ENCODE measurements at regions not wholly inside any gene's neighbourhood (a gene's known extent, or its start where the extent isn't known, plus 50 kb on each side); places are given as distances from the start of the nearest gene placed in this dataset.

- no peaks in the 10 kb centered on the region for H3K27me3 ChIP-seq (replicated peaks; ENCODE audit: insufficient read depth, low read depth, low read length, poor library complexity)
- H3K36me3 ChIP-seq (ENCODE audit: insufficient read depth, low read length, poor library complexity, severe bottlenecking), result no peaks in the 10 kb centered on the region
- H3K27ac ChIP-seq (ENCODE audit: low read depth, low read length, poor library complexity, severe bottlenecking), result no peak overlapping the region
- BruUV-seq (replicated peaks), result no TSS peak
- no peaks in the 10 kb centered on the region for H3K4me1 ChIP-seq (ENCODE audit: insufficient read depth, low read length, poor library complexity, severe bottlenecking)
- POLR2A ChIA-PET (ENCODE audit: low non-redundant PET), result no interaction called here
- no peaks in the 10 kb centered on the region for H3K9me3 ChIP-seq (ENCODE audit: low read depth, low read length, poor library complexity, severe bottlenecking)
- no peak overlapping the region for H3K4me3 ChIP-seq (ENCODE audit: low read depth, low read length, poor library complexity, severe bottlenecking)
- TF ChIP-seq EZH2 (IDR thresholded peaks at IDR 0.05; ENCODE audit: borderline replicate concordance, low read depth, low read length, poor library complexity, severe bottlenecking) (no peak), CTCF (conservative IDR thresholded peaks at IDR 0.05; ENCODE audit: low read depth, low read length) (no peak)
- intact Hi-C loops (cut with micrococcal nuclease; ENCODE audit: unreplicated experiment), result no loop called here
- CTCF ChIA-PET, result no interaction called here
- DNase-seq (ENCODE audit: low spot score), result no peak
These were observed 405.8 kb upstream of the FAM98A start for GRCh38 chr2:34004936-34005335.

- H3K9me3 ChIP-seq (ENCODE audit: low read depth, low read length, poor library complexity, severe bottlenecking), result no peaks in the 10 kb centered on the region
- intact Hi-C loops (cut with micrococcal nuclease; ENCODE audit: unreplicated experiment), result no loop called here
- no peaks in the 10 kb centered on the region for H3K36me3 ChIP-seq (ENCODE audit: insufficient read depth, low read length, poor library complexity, severe bottlenecking)
- CTCF ChIA-PET, result no interaction called here
- H3K27me3 ChIP-seq (replicated peaks; ENCODE audit: insufficient read depth, low read depth, low read length, poor library complexity), result no peaks in the 10 kb centered on the region
- H3K27ac ChIP-seq (ENCODE audit: low read depth, low read length, poor library complexity, severe bottlenecking), result no peak overlapping the region
- DNase-seq (ENCODE audit: low spot score), result no peak
- TF ChIP-seq EZH2 (IDR thresholded peaks at IDR 0.05; ENCODE audit: borderline replicate concordance, low read depth, low read length, poor library complexity, severe bottlenecking), result no peak
- TF ChIP-seq CTCF (conservative IDR thresholded peaks at IDR 0.05; ENCODE audit: low read depth, low read length), result no peak
- POLR2A ChIA-PET (ENCODE audit: low non-redundant PET), result no interaction called here
- no peak overlapping the region for H3K4me3 ChIP-seq (ENCODE audit: low read depth, low read length, poor library complexity, severe bottlenecking)
- no TSS peak for BruUV-seq (replicated peaks)
- H3K4me1 ChIP-seq (ENCODE audit: insufficient read depth, low read length, poor library complexity, severe bottlenecking), result no peaks in the 10 kb centered on the region
These were observed 404.7 kb upstream of the FAM98A start for GRCh38 chr2:34003795-34004194.

GRCh38 chr2:34001557-34001956, 402.5 kb upstream of the FAM98A start:
- H3K36me3 ChIP-seq (ENCODE audit: insufficient read depth, low read length, poor library complexity, severe bottlenecking), result no peaks in the 10 kb centered on the region
- peaks cover 7% of the 10 kb centered on the region for H3K9me3 ChIP-seq (ENCODE audit: low read depth, low read length, poor library complexity, severe bottlenecking)
- BruUV-seq (replicated peaks), result no TSS peak
- no peaks in the 10 kb centered on the region for H3K4me1 ChIP-seq (ENCODE audit: insufficient read depth, low read length, poor library complexity, severe bottlenecking)
- intact Hi-C loops (cut with micrococcal nuclease; ENCODE audit: unreplicated experiment), result no loop called here
- CTCF ChIA-PET, result no interaction called here
- no peak overlapping the region for H3K27ac ChIP-seq (ENCODE audit: low read depth, low read length, poor library complexity, severe bottlenecking)
- H3K4me3 ChIP-seq (ENCODE audit: low read depth, low read length, poor library complexity, severe bottlenecking), result no peak overlapping the region
- POLR2A ChIA-PET (ENCODE audit: low non-redundant PET), result no interaction called here
- no peak for TF ChIP-seq EZH2 (IDR thresholded peaks at IDR 0.05; ENCODE audit: borderline replicate concordance, low read depth, low read length, poor library complexity, severe bottlenecking)
- TF ChIP-seq CTCF (conservative IDR thresholded peaks at IDR 0.05; ENCODE audit: low read depth, low read length), result no peak
- no peaks in the 10 kb centered on the region for H3K27me3 ChIP-seq (replicated peaks; ENCODE audit: insufficient read depth, low read depth, low read length, poor library complexity)
- DNase-seq (ENCODE audit: low spot score), result no peak
